Left lobe of liver (tissue), 2 donors: ENCODE measurements at regions not wholly inside any gene's neighbourhood (a gene's known extent, or its start where the extent isn't known, plus 50 kb on each side); places are given as distances from the start of the nearest gene placed in this dataset.
"Not testable (repeated sequence)": the region's sequence is repeated elsewhere in the genome, so short reads cannot be mapped to it uniquely, and the experiment has no call there.

Experiments
- ATAC-seq: fragments of 200-7000 bp; cut with Tn5 transposase; one replicate; pipeline ENCODE4 v1.9.1; 2020; ENCODE audit warnings: mild to moderate bottlenecking, moderate library complexity
- DNase-seq: peaks from one replicate; pipeline ENCODE4 v3.0.0-alpha.2; 2020; ENCODE audit warnings: low spot score
- donor health status: DM: no; HTN: no; CAD: no; lungs with moderate emphysema.
- donor health status: DM: no; HTN: yes; CAD: no.

GRCh38 chr2:147331790-147332419, 512.9 kb upstream of the ACVR2A start:
- DNase-seq (no peak), ATAC-seq (peak; percentile 53)

- ATAC-seq (no peak), DNase-seq (no peak)
Observed at GRCh38 chr2:147330925-147331324, 513.9 kb upstream of the ACVR2A start.

GRCh38 chr2:147327613-147328012, 517.2 kb upstream of the ACVR2A start:
- ATAC-seq: no peak
- DNase-seq: no peak

GRCh38 chr2:147325990-147326389, 518.8 kb upstream of the ACVR2A start:
- no peak for DNase-seq

GRCh38 chr2:147320146-147320545, 524.7 kb upstream of the ACVR2A start:
- no peak for ATAC-seq
- no peak for DNase-seq

More at GRCh38 chr2:147325990-147326389, 518.8 kb upstream of the ACVR2A start:
- ATAC-seq: no peak

- ATAC-seq (no peak), DNase-seq (no peak)
Observed at GRCh38 chr2:147311058-147311430, 533.8 kb upstream of the ACVR2A start.

GRCh38 chr2:147310335-147311057, 534.3 kb upstream of the ACVR2A start:
- no peak for ATAC-seq
- no peak for DNase-seq

GRCh38 chr2:147297820-147298219, 547.0 kb upstream of the ACVR2A start:
- no peak for DNase-seq
- ATAC-seq: no peak

GRCh38 chr2:147294825-147295392, 549.9 kb upstream of the ACVR2A start:
- ATAC-seq (no peak), DNase-seq (no peak)

- ATAC-seq (no peak), DNase-seq (no peak)
Observed at GRCh38 chr2:147293991-147294824, 550.6 kb upstream of the ACVR2A start.

GRCh38 chr2:147288131-147288530, 556.7 kb upstream of the ACVR2A start:
- DNase-seq: no peak
- ATAC-seq: no peak

- no peak for DNase-seq
- no peak for ATAC-seq
Observed at GRCh38 chr2:147275943-147276342, 568.9 kb upstream of the ACVR2A start.

GRCh38 chr2:147273628-147274027, 571.2 kb upstream of the ACVR2A start:
- no peak for DNase-seq
- no peak for ATAC-seq

GRCh38 chr2:147273106-147273505, 571.7 kb upstream of the ACVR2A start:
- no peak for ATAC-seq
- DNase-seq: no peak

- ATAC-seq, DNase-seq: not testable (repeated sequence)
Observed at GRCh38 chr2:147269581-147269980, 575.2 kb upstream of the ACVR2A start.

GRCh38 chr2:147260241-147260640, 584.6 kb upstream of the ACVR2A start:
- DNase-seq (no peak), ATAC-seq (no peak)

GRCh38 chr2:147255812-147256211, 589.0 kb upstream of the ACVR2A start:
- DNase-seq: no peak
- no peak for ATAC-seq

GRCh38 chr2:147250652-147251356, 594.0 kb upstream of the ACVR2A start:
- ATAC-seq (no peak), DNase-seq (no peak)

GRCh38 chr2:147247749-147248148, 597.1 kb upstream of the ACVR2A start:
- ATAC-seq: no peak
- no peak for DNase-seq

GRCh38 chr2:147242445-147242844, 602.4 kb upstream of the ACVR2A start:
- no peak for ATAC-seq
- no peak for DNase-seq

GRCh38 chr2:147236601-147237000, 608.2 kb upstream of the ACVR2A start:
- no peak for ATAC-seq
- DNase-seq: no peak
